ENCODE measurements at regions not wholly inside any gene's neighbourhood (a gene's known extent, or its start where the extent isn't known, plus 50 kb on each side); places are given as distances from the start of the nearest gene placed in this dataset.
A peak's percentile ranks its signal among the peaks of the same experiment; 100 is the strongest.
"Not testable (repeated sequence)": the region's sequence is repeated elsewhere in the genome, so short reads cannot be mapped to it uniquely, and the experiment has no call there.

- Histone ChIP-seq H3K9ac (no peak overlapping the region), H3K27me3 (no peaks in the 10 kb centered on the region), H4K20me1 (no peaks in the 10 kb centered on the region), H3K36me3 (no peaks in the 10 kb centered on the region), H3K9me3 (replicated peaks in 1 of 11) (no peaks in the 10 kb centered on the region), H3K27ac (no peak overlapping the region), H3K4me1 (no peaks in the 10 kb centered on the region), H3K4me3 (no peak overlapping the region), H3K4me2 (no peak overlapping the region)
- no peak for TF ChIP-seq Cebpa-rat (IDR thresholded peaks at IDR 0.05)
These were observed 82.4 kb downstream of the FANCF start for GRCh38 chr11:22543261-22543660.

- H3K9me3 ChIP-seq (replicated peaks in 1 of 11), result no peaks in the 10 kb centered on the region
- no peak for TF ChIP-seq Cebpa-rat (IDR thresholded peaks at IDR 0.05)
- no peak overlapping the region for H3K9ac ChIP-seq
- H3K4me3 ChIP-seq, result no peak overlapping the region
- H3K4me1 ChIP-seq, result peaks cover 0 to 16% (median 0%) of the 10 kb centered on the region in 10 experiments; a peak in 4 of 20 replicates
- no peak overlapping the region for H3K27ac ChIP-seq
- H3K36me3 ChIP-seq, result no peaks in the 10 kb centered on the region
- H3K27me3 ChIP-seq, result no peaks in the 10 kb centered on the region
- H4K20me1 ChIP-seq, result no peaks in the 10 kb centered on the region
- H3K4me2 ChIP-seq, result no peak overlapping the region
These were observed 85.8 kb downstream of the FANCF start for GRCh38 chr11:22539821-22540256.

GRCh38 chr11:22536071-22536470, 89.6 kb downstream of the FANCF start:
- Histone ChIP-seq H3K27ac (no peak overlapping the region), H3K9ac (no peak overlapping the region), H3K36me3 (no peaks in the 10 kb centered on the region), H3K4me3 (no peak overlapping the region), H4K20me1 (no peaks in the 10 kb centered on the region), H3K27me3 (no peaks in the 10 kb centered on the region), H3K4me1 (peaks cover 0 to 20% (median 0%) of the 10 kb centered on the region in 10 experiments; a peak in 4 of 20 replicates), H3K4me2 (0 out of 22 replicates have a peak overlapping the region, but pooled peaks of 1 of the 11 experiments have one; percentile 32), H3K9me3 (replicated peaks in 1 of 11) (no peaks in the 10 kb centered on the region)
- no peak for TF ChIP-seq Cebpa-rat (IDR thresholded peaks at IDR 0.05)

- not testable (repeated sequence) for H4K20me1 ChIP-seq; H3K27ac ChIP-seq; H3K9me3 ChIP-seq (replicated peaks in 1 of 11); H3K36me3 ChIP-seq; H3K9ac ChIP-seq; H3K27me3 ChIP-seq; H3K4me2 ChIP-seq; H3K4me3 ChIP-seq; H3K4me1 ChIP-seq
These were observed 96.8 kb downstream of the FANCF start for GRCh38 chr11:22528612-22529429.

- TF ChIP-seq Cebpa-rat (IDR thresholded peaks at IDR 0.05), result no peak
- no peak overlapping the region for H3K9ac ChIP-seq
These were observed 103.4 kb downstream of the FANCF start for GRCh38 chr11:22522225-22522624.

GRCh38 chr11:22521226-22521625, 104.4 kb downstream of the FANCF start:
- no peak overlapping the region for H3K9ac ChIP-seq
- peaks cover 0 to 6% (median 0%) of the 10 kb centered on the region in 10 experiments; a peak in 4 of 20 replicates for H3K4me1 ChIP-seq
- no peaks in the 10 kb centered on the region for H3K9me3 ChIP-seq (replicated peaks in 1 of 11)
- no peak overlapping the region for H3K4me2 ChIP-seq
- no peaks in the 10 kb centered on the region for H3K27me3 ChIP-seq
- H3K36me3 ChIP-seq, result no peaks in the 10 kb centered on the region
- no peaks in the 10 kb centered on the region for H4K20me1 ChIP-seq
- TF ChIP-seq Cebpa-rat (IDR thresholded peaks at IDR 0.05), result no peak
- no peak overlapping the region for H3K4me3 ChIP-seq
- H3K27ac ChIP-seq, result peak overlapping the region in 1 of 11 experiments; percentile 17; a peak in 1 of 22 replicates

More at GRCh38 chr11:22522225-22522624, 103.4 kb downstream of the FANCF start:
- Histone ChIP-seq H4K20me1 (no peaks in the 10 kb centered on the region), H3K27ac (no peak overlapping the region), H3K27me3 (no peaks in the 10 kb centered on the region), H3K9me3 (replicated peaks in 1 of 11) (no peaks in the 10 kb centered on the region), H3K36me3 (no peaks in the 10 kb centered on the region), H3K4me2 (no peak overlapping the region), H3K4me1 (peaks cover 0 to 6% (median 0%) of the 10 kb centered on the region in 10 experiments; a peak in 4 of 20 replicates), H3K4me3 (no peak overlapping the region)

- Histone ChIP-seq H3K9ac (no peak overlapping the region), H3K27me3 (no peaks in the 10 kb centered on the region), H3K4me3 (no peak overlapping the region), H4K20me1 (no peaks in the 10 kb centered on the region), H3K27ac (no peak overlapping the region), H3K9me3 (replicated peaks in 1 of 11) (no peaks in the 10 kb centered on the region), H3K4me1 (peaks cover 0 to 6% (median 0%) of the 10 kb centered on the region in 10 experiments; a peak in 4 of 20 replicates), H3K4me2 (no peak overlapping the region), H3K36me3 (no peaks in the 10 kb centered on the region)
- TF ChIP-seq Cebpa-rat (IDR thresholded peaks at IDR 0.05), result no peak
These were observed 105.1 kb downstream of the FANCF start for GRCh38 chr11:22520521-22520920.

- H3K36me3 ChIP-seq; H3K27me3 ChIP-seq; H3K4me3 ChIP-seq; H3K9me3 ChIP-seq (replicated peaks in 1 of 11); H3K9ac ChIP-seq; H4K20me1 ChIP-seq; H3K27ac ChIP-seq; H3K4me1 ChIP-seq: not testable (repeated sequence)
- peak overlapping the region in 3 of 11 experiments; percentile 14 to 31 (median 17); a peak in 3 of 22 replicates for H3K4me2 ChIP-seq
These were observed 107.3 kb downstream of the FANCF start for GRCh38 chr11:22518344-22518743.

DNA sequence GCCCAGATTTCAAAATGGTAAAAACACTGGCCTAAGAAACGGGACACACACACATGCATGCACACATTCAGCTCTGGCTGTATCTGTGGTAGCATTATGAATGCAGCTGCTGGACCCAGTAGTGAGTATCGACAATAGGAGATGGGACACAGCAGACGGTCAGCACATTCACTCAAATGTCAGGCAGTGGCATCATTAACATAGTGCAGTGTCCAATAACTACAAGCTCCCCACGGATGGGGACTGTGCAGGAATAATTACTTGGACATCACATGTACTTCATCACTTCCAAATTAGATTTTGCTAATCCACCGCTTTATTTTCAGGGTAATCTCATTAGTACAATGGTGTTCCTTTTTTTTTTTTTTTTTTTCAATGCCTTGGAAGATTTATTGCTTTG, 109.5 kb downstream of the FANCF start:
- TF ChIP-seq Cebpa-rat (IDR thresholded peaks at IDR 0.05), result no peak
- Histone ChIP-seq H3K27ac (no peak overlapping the region), H3K9me3 (replicated peaks in 1 of 11) (no peaks in the 10 kb centered on the region), H3K4me2 (no peak overlapping the region), H3K4me3 (no peak overlapping the region), H3K9ac (no peak overlapping the region), H3K27me3 (no peaks in the 10 kb centered on the region), H3K4me1 (peaks cover 0 to 6% (median 0%) of the 10 kb centered on the region in 10 experiments; a peak in 4 of 20 replicates), H3K36me3 (no peaks in the 10 kb centered on the region), H4K20me1 (no peaks in the 10 kb centered on the region)

DNA sequence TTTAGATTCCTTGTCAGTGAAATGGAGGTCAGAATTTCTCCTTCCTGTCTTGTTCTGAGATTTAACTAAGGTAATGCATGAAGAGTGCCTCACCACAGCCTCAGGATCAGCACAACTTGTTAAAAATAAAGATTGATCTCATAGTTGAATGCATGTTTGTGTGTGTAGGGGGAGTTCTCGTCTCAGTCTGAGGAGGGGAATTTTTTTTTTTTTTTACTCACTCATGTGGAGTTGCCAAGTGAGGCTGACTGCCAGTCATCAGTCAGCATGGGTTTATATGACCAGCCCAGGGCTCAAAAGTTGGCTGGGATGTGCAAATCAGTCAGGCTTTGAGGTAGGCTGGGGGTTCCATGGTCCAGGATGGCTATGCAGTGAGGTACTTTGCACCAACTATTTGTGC, 113.2 kb downstream of the FANCF start:
- no peak overlapping the region for H3K9ac ChIP-seq
- no peaks in the 10 kb centered on the region for H3K9me3 ChIP-seq (replicated peaks in 1 of 11)
- H3K36me3 ChIP-seq, result no peaks in the 10 kb centered on the region
- no peaks in the 10 kb centered on the region for H4K20me1 ChIP-seq
- no peaks in the 10 kb centered on the region for H3K27me3 ChIP-seq
- H3K27ac ChIP-seq, result no peak overlapping the region
- H3K4me3 ChIP-seq, result no peak overlapping the region
- H3K4me2 ChIP-seq, result no peak overlapping the region
- H3K4me1 ChIP-seq, result 0 out of 20 replicates have a peak, but pooled peaks cover 0 to 7% (median 0%) of the 10 kb centered on the region in 10 experiments
- TF ChIP-seq Cebpa-rat (IDR thresholded peaks at IDR 0.05), result no peak
